ENCODE measurements at regions not wholly inside any gene's neighbourhood (a gene's known extent, or its start where the extent isn't known, plus 50 kb on each side); places are given as distances from the start of the nearest gene placed in this dataset.

DNA sequence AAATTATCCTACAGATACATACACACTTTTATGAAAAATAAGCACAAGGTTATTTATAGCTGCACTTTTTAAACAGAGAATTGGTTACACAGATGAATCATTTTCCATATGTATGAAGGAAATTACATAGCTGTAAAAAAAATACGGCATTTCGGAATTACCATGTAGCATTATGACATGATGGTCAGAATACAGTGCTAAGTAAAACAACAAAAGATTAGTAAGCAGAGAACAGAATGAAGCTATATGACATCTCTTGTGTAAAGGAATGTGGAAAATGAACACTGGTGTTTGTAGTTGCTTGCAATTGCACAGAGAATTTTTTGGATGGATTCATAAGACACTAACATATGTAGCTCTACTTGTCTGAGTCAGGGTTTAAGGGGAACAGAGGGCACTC, 1222.0 kb upstream of the PRKX start:
- in situ Hi-C loops (cut with HindIII; ENCODE audit: low sequenced_read_pairs) = no loop called here

GRCh38 chrX:4932790-4933189, 1219.3 kb upstream of the PRKX start:
- in situ Hi-C loops (cut with HindIII; ENCODE audit: low sequenced_read_pairs) = no loop called here

DNA sequence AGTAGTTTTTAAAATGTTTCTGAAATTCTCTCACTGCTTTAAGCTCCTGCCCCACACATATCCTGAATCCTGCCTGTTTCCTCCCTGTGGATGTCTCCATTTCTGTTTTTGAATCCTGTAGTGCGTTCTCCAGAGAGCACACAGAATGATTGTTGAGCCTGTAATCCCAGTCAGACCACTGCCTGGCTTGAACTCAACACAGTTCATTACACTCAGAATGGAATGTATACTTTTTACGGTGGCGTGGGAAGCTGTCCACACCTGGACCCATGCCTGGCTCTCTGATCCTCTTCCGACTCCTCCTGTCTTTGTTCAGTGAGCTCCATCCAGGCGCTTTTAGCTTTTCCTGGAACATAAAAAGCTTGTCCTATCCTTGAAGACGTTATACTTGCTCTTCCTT, 1217.0 kb upstream of the PRKX start:
- in situ Hi-C loops (cut with HindIII; ENCODE audit: low sequenced_read_pairs) = no loop called here

- in situ Hi-C loops (cut with HindIII; ENCODE audit: low sequenced_read_pairs) = no loop called here
These were observed 1212.5 kb upstream of the PRKX start for GRCh38 chrX:4925911-4926310.

GRCh38 chrX:4909348-4909747, 1195.9 kb upstream of the PRKX start:
- in situ Hi-C loops (cut with HindIII; ENCODE audit: low sequenced_read_pairs) = no loop called here

- in situ Hi-C loops (cut with HindIII; ENCODE audit: low sequenced_read_pairs) = no loop called here
These were observed 1192.1 kb upstream of the PRKX start for GRCh38 chrX:4905576-4905975.

- in situ Hi-C loops (cut with HindIII; ENCODE audit: low sequenced_read_pairs) = no loop called here
These were observed 1167.8 kb upstream of the PRKX start for GRCh38 chrX:4881277-4881676.

GRCh38 chrX:4878640-4879039, 1165.2 kb upstream of the PRKX start:
- in situ Hi-C loops (cut with HindIII; ENCODE audit: low sequenced_read_pairs) = no loop called here

DNA sequence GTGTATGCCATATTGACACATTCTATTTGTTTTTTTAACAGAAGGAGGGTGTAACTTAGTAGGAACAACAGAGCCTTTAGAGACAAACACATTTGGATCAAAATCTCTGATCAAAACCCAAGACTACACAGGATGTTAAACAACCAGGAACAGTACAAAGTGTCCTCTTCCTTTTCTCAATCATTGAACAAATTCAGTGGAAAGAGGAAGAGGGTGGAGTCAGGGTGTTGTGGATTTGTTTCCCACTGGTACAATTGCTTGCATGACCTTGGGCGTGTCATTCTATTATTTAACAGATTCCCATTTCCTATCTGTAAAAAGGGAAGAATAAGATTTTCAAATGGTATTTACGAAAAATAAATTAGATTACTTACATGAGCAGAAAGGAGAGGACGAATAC, 1162.8 kb upstream of the PRKX start:
- in situ Hi-C loops (cut with HindIII; ENCODE audit: low sequenced_read_pairs) = no loop called here

- in situ Hi-C loops (cut with HindIII; ENCODE audit: low sequenced_read_pairs) = no loop called here
These were observed 1138.1 kb upstream of the PRKX start for GRCh38 chrX:4851534-4851933.

- in situ Hi-C loops (cut with HindIII; ENCODE audit: low sequenced_read_pairs) = no loop called here
These were observed 1136.9 kb upstream of the PRKX start for GRCh38 chrX:4850312-4850711.

DNA sequence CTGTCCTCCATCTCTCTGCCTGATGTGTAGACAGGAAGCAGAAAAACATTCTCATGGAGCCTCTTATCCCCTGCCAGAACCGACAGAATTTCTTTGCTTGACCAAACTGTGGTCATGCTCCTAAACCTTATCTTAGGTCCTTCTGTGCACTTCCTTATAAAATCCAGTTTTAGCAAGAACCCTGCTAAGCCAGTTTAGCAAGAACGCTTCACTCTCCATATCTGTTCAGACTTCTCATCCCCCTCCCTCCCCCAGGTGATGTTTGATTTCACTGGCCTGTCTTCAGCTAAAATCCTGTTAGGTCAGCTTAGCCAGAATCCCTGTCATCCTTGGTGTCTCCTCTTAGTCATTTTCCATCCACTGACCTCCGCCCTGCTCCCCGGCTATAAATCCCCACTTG, 1130.9 kb upstream of the PRKX start:
- in situ Hi-C loops (cut with HindIII; ENCODE audit: low sequenced_read_pairs) = no loop called here

DNA sequence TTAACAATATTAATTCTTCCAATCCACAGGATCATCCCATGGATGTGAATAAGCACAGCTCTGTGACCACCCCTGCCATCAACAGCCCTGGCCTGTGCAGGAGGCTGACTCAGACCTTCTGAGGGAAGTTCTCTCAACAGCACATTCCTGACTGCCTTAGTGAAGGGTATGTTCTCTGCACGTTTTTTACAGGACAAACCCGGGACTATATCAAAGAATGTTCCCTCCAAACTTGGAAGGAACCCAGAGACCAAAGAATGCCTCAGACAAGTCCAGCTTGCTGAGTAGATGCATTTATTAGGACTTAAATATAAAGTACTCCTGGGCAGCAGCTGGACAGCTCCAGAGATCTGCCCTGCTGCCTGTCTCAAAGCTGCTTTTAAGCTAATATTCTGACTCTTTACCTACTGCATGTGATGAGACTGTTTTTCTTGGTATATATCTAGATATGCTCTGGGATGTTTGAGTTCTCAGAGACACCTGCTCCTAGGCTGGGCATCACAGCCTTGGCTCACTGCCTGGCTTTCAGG, 1127.8 kb upstream of the PRKX start:
- in situ Hi-C loops (cut with HindIII; ENCODE audit: low sequenced_read_pairs) = no loop called here

- in situ Hi-C loops (cut with HindIII; ENCODE audit: low sequenced_read_pairs) = no loop called here
These were observed 1118.1 kb upstream of the PRKX start for GRCh38 chrX:4831574-4831973.

- in situ Hi-C loops (cut with HindIII; ENCODE audit: low sequenced_read_pairs) = no loop called here
These were observed 1117.6 kb upstream of the PRKX start for GRCh38 chrX:4830880-4831557.

DNA sequence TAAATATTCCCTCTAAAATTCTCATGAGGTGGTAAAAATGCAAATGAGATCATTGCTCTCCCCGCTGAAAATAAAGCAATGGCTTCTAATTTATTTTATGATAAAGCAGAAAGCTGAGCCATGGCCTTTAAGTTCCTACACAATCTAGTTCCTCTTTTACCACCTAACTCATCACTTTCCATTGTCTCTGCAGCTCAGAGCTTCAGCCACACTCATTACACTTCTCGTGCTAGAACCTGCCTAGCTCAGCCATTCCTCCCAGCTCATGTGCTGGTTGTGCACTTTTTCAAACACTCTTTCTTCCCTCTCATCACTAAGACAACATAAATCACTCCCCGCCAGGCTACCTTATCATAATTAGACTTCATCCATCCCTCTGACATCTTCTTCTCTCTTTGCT, 1112.1 kb upstream of the PRKX start:
- in situ Hi-C loops (cut with HindIII; ENCODE audit: low sequenced_read_pairs) = no loop called here

- in situ Hi-C loops (cut with HindIII; ENCODE audit: low sequenced_read_pairs) = no loop called here
These were observed 1096.1 kb upstream of the PRKX start for GRCh38 chrX:4809571-4809970.

DNA sequence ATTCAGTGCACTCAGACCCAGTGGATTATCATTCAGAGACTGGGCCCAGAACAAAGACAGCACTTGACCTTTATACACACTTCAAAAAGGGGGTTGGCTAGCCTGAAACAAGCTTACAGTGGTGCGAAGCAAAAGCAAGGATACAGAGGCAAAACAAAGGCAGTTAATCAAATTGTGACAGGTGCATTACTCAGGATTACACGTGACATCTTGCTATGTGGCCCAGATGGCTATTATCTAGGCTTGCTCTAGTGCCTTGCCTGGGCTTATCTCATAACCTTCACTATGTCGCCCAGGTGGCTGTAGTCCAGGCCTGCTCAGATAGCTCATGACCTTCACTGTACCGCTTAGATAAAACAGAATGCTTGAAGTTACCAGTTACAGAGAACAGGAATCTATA, 1092.1 kb upstream of the PRKX start:
- in situ Hi-C loops (cut with HindIII; ENCODE audit: low sequenced_read_pairs) = no loop called here

GRCh38 chrX:4800756-4801155, 1087.3 kb upstream of the PRKX start:
- in situ Hi-C loops (cut with HindIII; ENCODE audit: low sequenced_read_pairs) = no loop called here

GRCh38 chrX:4787971-4788370, 1074.5 kb upstream of the PRKX start:
- in situ Hi-C loops (cut with HindIII; ENCODE audit: low sequenced_read_pairs) = no loop called here

GRCh38 chrX:4764888-4765287, 1051.4 kb upstream of the PRKX start:
- in situ Hi-C loops (cut with HindIII; ENCODE audit: low sequenced_read_pairs) = no loop called here

- in situ Hi-C loops (cut with HindIII; ENCODE audit: low sequenced_read_pairs) = no loop called here
These were observed 1048.7 kb upstream of the PRKX start for GRCh38 chrX:4762196-4762595.
